ENCODE measurements at regions not wholly inside any gene's neighbourhood (a gene's known extent, or its start where the extent isn't known, plus 50 kb on each side); places are given as distances from the start of the nearest gene placed in this dataset.

DNA sequence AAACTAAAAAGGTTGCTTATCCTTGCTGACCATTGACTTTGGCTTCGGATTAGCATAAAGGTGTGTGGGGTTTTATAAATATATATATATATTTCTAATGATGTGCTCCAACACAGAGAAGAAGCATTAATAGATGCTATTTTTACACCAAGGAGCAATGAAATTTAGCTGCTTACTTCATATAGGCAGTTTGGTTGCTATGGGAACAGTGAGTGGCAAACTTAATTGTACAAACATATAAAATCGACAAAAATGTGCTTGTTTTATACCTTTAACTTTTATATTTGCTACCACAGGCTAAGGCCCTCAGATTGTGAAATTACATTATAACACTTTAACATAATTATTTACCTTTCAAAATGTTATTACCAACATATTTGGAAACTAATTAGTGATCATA lies 303.4 kb downstream of the SEC23A start (continued):
- TF ChIP-seq TCF12 (IDR thresholded peaks at IDR 0.05; ENCODE audit: low read depth, low read length) (no peak), SAP30 (IDR thresholded peaks at IDR 0.05; ENCODE audit: insufficient read depth, insufficient replicate concordance, low read length) (no peak)

Measured in H1 (cell line).